Thoracic aorta (tissue), 2 donors: ENCODE measurements at regions not wholly inside any gene's neighbourhood (a gene's known extent, or its start where the extent isn't known, plus 50 kb on each side); places are given as distances from the start of the nearest gene placed in this dataset.

Source experiments
- ATAC-seq: fragments of 150-250 bp; one replicate; pipeline ENCODE4 v1.8.0; 2017; ENCODE audit warnings: low read depth; ENCODE audit not compliant: insufficient number of reproducible peaks, low FRiP score
- DNase-seq: peaks from one replicate; pipeline ENCODE4 v3.0.0-alpha.2; 2020; ENCODE audit warnings: low spot score
- H3K27ac ChIP-seq, 2 donors: fragments of 200-600 bp; sonication (generic); 1 replicate in 1 of 2; 2 replicates in 1 of 2; pipeline ENCODE4 v1.5.1; 2016; ENCODE audit warnings: mild to moderate bottlenecking in 2 of 2, moderate library complexity in 2 of 2
- H3K27me3 ChIP-seq: fragments of 200-600 bp; sonication (generic); replicated peaks from 2 replicates; pipeline ENCODE4 v1.6.0; 2016; ENCODE audit warnings: mild to moderate bottlenecking; ENCODE audit not compliant: insufficient read depth
- H3K36me3 ChIP-seq: fragments of 200-600 bp; sonication (generic); one replicate; pipeline ENCODE4 v1.5.1; 2016
- H3K4me1 ChIP-seq, 2 donors: fragments of 200-600 bp; sonication (generic); 1 replicate in 1 of 2; 2 replicates in 1 of 2; pipeline versions ENCODE4 v1.5.1 to v1.6.0; 2016; ENCODE audit warnings: low read depth in 2 of 2, mild to moderate bottlenecking in 1 of 2; ENCODE audit not compliant: control insufficient read depth in 1 of 2
- H3K4me3 ChIP-seq: fragments of 200-600 bp; sonication (generic); 2 replicates; pipeline ENCODE4 v1.5.1; 2016; ENCODE audit warnings: mild to moderate bottlenecking
- H3K9me3 ChIP-seq: fragments of 200-600 bp; sonication (generic); 2 replicates; pipeline ENCODE4 v1.5.1; 2016
- TF ChIP-seq, protein P1 (sequence below): fragments of 200-600 bp; sonication (generic); IDR thresholded peaks from one replicate; pipeline ENCODE4 v1.5.1; 2019; ENCODE audit warnings: antibody characterized with exemption

- no peaks in the 10 kb centered on the region for H3K9me3 ChIP-seq
- no peak overlapping the region for H3K4me3 ChIP-seq
- ATAC-seq (no peak), DNase-seq (no peak)
- H3K4me1 ChIP-seq, result no peaks in the 10 kb centered on the region
- H3K36me3 ChIP-seq, result no peaks in the 10 kb centered on the region
- no peak overlapping the region for H3K27ac ChIP-seq
- TF ChIP-seq, protein P1, sequence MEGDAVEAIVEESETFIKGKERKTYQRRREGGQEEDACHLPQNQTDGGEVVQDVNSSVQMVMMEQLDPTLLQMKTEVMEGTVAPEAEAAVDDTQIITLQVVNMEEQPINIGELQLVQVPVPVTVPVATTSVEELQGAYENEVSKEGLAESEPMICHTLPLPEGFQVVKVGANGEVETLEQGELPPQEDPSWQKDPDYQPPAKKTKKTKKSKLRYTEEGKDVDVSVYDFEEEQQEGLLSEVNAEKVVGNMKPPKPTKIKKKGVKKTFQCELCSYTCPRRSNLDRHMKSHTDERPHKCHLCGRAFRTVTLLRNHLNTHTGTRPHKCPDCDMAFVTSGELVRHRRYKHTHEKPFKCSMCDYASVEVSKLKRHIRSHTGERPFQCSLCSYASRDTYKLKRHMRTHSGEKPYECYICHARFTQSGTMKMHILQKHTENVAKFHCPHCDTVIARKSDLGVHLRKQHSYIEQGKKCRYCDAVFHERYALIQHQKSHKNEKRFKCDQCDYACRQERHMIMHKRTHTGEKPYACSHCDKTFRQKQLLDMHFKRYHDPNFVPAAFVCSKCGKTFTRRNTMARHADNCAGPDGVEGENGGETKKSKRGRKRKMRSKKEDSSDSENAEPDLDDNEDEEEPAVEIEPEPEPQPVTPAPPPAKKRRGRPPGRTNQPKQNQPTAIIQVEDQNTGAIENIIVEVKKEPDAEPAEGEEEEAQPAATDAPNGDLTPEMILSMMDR, result no peak
- H3K27me3 ChIP-seq, result no peaks in the 10 kb centered on the region
These were observed 75.2 kb upstream of the EXOC1L start for GRCh38 chr4:55744369-55744768.

DNA sequence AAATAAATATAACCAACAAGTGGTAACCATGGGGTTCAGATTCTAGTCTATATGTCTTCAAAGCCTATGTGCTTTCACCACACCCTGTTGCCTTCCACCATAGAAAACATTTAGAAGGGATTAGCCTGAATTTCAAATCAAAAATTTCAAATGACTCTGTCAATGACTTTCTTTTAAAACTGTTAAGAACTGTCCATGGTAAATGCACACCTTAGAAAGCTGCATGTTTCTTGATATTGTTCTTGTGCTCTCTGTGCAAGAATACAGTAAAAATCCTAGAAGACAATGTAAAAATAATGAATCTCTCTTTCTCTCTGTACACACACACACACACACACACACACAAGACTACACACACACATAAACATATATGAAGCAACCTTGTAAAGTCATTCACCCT, 74.6 kb upstream of the EXOC1L start:
- H3K4me1 ChIP-seq, result no peaks in the 10 kb centered on the region
- H3K4me3 ChIP-seq, result no peak overlapping the region
- H3K27me3 ChIP-seq, result no peaks in the 10 kb centered on the region
- TF ChIP-seq, protein P1, result no peak
- DNase-seq (no peak), ATAC-seq (no peak)
- H3K36me3 ChIP-seq, result no peaks in the 10 kb centered on the region
- H3K27ac ChIP-seq, result no peak overlapping the region
- no peaks in the 10 kb centered on the region for H3K9me3 ChIP-seq

DNA sequence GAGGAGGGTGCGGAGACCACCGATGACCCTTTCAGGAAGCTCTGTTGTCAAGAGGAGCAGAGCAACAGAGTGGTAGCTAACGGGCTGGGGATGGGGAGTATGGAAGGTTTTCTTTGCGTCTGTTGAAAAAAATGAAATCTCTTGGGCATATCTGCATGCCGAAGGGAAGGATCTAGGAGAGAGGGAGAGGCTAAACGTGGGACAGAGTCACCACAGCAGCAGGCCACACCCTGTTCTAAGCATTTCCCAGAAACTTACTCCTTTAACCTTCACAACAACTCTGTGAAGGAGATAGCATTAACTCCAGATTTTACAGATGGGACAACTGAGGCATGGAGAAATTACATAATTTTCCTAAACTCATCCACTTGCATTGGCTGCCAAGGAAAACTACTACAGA, 71.8 kb upstream of the EXOC1L start:
- Histone ChIP-seq H3K27me3 (no peaks in the 10 kb centered on the region), H3K4me1 (no peaks in the 10 kb centered on the region), H3K9me3 (no peaks in the 10 kb centered on the region), H3K4me3 (no peak overlapping the region), H3K36me3 (no peaks in the 10 kb centered on the region), H3K27ac (no peak overlapping the region)
- no peak for DNase-seq
- TF ChIP-seq, protein P1, result no peak
- no peak for ATAC-seq

- TF ChIP-seq, protein P1, result no peak
- DNase-seq, result no peak
- Histone ChIP-seq H3K4me3 (no peak overlapping the region), H3K9me3 (no peaks in the 10 kb centered on the region), H3K4me1 (no peaks in the 10 kb centered on the region), H3K27ac (no peak overlapping the region), H3K27me3 (no peaks in the 10 kb centered on the region), H3K36me3 (no peaks in the 10 kb centered on the region)
- no peak for ATAC-seq
These were observed 69.9 kb upstream of the EXOC1L start for GRCh38 chr4:55749666-55750065.

DNA sequence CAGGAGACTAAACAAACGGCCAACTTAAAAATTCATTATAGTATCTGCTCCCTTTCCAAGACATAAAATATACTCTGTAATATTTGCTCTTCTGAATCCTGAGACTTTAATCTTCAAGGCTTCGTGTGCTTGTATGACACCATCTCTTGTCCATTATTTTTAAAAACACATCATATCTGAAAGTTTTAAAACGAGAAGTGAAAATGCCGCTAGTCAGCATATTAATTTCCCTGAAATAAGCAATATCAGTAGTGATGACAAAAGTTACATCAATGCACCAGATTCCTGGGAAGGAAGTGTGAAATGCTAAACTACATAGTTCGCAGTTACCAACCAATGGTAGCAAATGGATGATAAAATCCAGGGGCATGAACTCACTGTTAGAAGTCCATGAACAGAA, 66.8 kb upstream of the EXOC1L start:
- Histone ChIP-seq H3K27ac (no peak overlapping the region), H3K36me3 (no peaks in the 10 kb centered on the region), H3K9me3 (no peaks in the 10 kb centered on the region), H3K27me3 (no peaks in the 10 kb centered on the region), H3K4me3 (no peak overlapping the region), H3K4me1 (no peaks in the 10 kb centered on the region)
- DNase-seq, result no peak
- TF ChIP-seq, protein P1, result no peak
- no peak for ATAC-seq
